H9 (cell line): ENCODE measurements at regions not wholly inside any gene's neighbourhood (a gene's known extent, or its start where the extent isn't known, plus 50 kb on each side); places are given as distances from the start of the nearest gene placed in this dataset.

Source experiments
- DNase-seq: peaks from one replicate; pipeline ENCODE4 v3.0.0-alpha.2; 2017
- H2AFZ ChIP-seq: one replicate; pipeline ENCODE4 v1.6.1; 2013; ENCODE audit warnings: mild to moderate bottlenecking, low read length, control low read depth, moderate library complexity
- H2AK5ac ChIP-seq: 2 replicates; pipeline ENCODE4 v1.6.1; 2013; ENCODE audit warnings: low read length, control low read depth, mixed read lengths; ENCODE audit not compliant: insufficient read length
- H2BK120ac ChIP-seq: one replicate; pipeline ENCODE4 v1.6.1; 2013; ENCODE audit warnings: low read depth, mild to moderate bottlenecking, low read length, control low read depth, inconsistent platforms; ENCODE audit not compliant: poor library complexity, severe bottlenecking
- H2BK12ac ChIP-seq: 2 replicates; pipeline ENCODE4 v1.6.1; 2013; ENCODE audit warnings: low read length, control low read depth, mixed read lengths, low read depth; ENCODE audit not compliant: insufficient read length
- H2BK15ac ChIP-seq: 2 replicates; pipeline ENCODE4 v1.6.1; 2013; ENCODE audit warnings: low read depth, low read length, control low read depth
- H2BK20ac ChIP-seq: one replicate; pipeline ENCODE4 v1.6.1; 2013; ENCODE audit warnings: low read depth, mild to moderate bottlenecking, low read length, control low read depth, inconsistent platforms; ENCODE audit not compliant: poor library complexity, severe bottlenecking
- H2BK5ac ChIP-seq: 2 replicates; pipeline ENCODE4 v1.6.1; 2013; ENCODE audit warnings: low read length, control low read depth, mixed read lengths; ENCODE audit not compliant: insufficient read length
- H3K14ac ChIP-seq: 2 replicates; pipeline ENCODE4 v1.6.1; 2013; ENCODE audit warnings: low read length, control low read depth; ENCODE audit not compliant: insufficient read depth
- H3K18ac ChIP-seq: 2 replicates; pipeline ENCODE4 v1.6.1; 2013; ENCODE audit warnings: low read depth, mild to moderate bottlenecking, mixed read lengths, low read length, control low read depth; ENCODE audit not compliant: insufficient read length
- H3K23ac ChIP-seq: 2 replicates; pipeline ENCODE4 v1.6.1; 2013; ENCODE audit warnings: low read length, control low read depth, mixed read lengths, low read depth; ENCODE audit not compliant: insufficient read length
- H3K23me2 ChIP-seq: 2 replicates; pipeline ENCODE4 v1.6.1; 2013; ENCODE audit warnings: low read depth, mild to moderate bottlenecking, mixed read lengths, low read length, control low read depth; ENCODE audit not compliant: insufficient read length, poor library complexity, severe bottlenecking
- H3K27ac ChIP-seq: 2 replicates; pipeline ENCODE4 v1.5.1; 2013; ENCODE audit warnings: low read length, control low read depth, mixed read lengths, low read depth; ENCODE audit not compliant: insufficient read length
- H3K27me3 ChIP-seq: 2 replicates; pipeline ENCODE4 v1.6.1; 2013; ENCODE audit warnings: low read length, control low read depth, inconsistent platforms; ENCODE audit not compliant: insufficient read depth
- H3K4ac ChIP-seq: 2 replicates; pipeline ENCODE4 v1.6.1; 2013; ENCODE audit warnings: low read depth, mild to moderate bottlenecking, control low read depth, inconsistent platforms, low read length, moderate library complexity
- H3K4me1 ChIP-seq: 2 replicates; pipeline ENCODE4 v1.6.1; 2013; ENCODE audit warnings: low read length, control low read depth, inconsistent platforms; ENCODE audit not compliant: insufficient read depth
- H3K4me2 ChIP-seq: 2 replicates; pipeline ENCODE4 v1.6.1; 2013; ENCODE audit warnings: low read length, control low read depth, mixed read lengths; ENCODE audit not compliant: insufficient read length, insufficient read depth
- H3K56ac ChIP-seq: 2 replicates; pipeline ENCODE4 v1.6.1; 2013; ENCODE audit warnings: low read depth, mild to moderate bottlenecking, mixed read lengths, low read length, control low read depth; ENCODE audit not compliant: insufficient read length
- H3K79me1 ChIP-seq: 2 replicates; pipeline ENCODE4 v1.6.1; 2013; ENCODE audit warnings: low read depth, mild to moderate bottlenecking, moderate library complexity, low read length, control low read depth, inconsistent platforms; ENCODE audit not compliant: insufficient read depth, poor library complexity, severe bottlenecking
- H3K79me2 ChIP-seq: 2 replicates; pipeline ENCODE4 v1.6.1; 2013; ENCODE audit warnings: low read length, control low read depth, inconsistent platforms; ENCODE audit not compliant: insufficient read depth
- H3K9ac ChIP-seq: 2 replicates; pipeline ENCODE4 v1.6.1; 2013; ENCODE audit warnings: low read length, control low read depth, mixed read lengths; ENCODE audit not compliant: insufficient read length; ENCODE audit errors: extremely low read depth
- H3K9me3 ChIP-seq: one replicate; pipeline ENCODE4 v1.6.1; 2013; ENCODE audit warnings: low read depth, low read length, inconsistent platforms; ENCODE audit not compliant: control insufficient read depth
- H3T11ph ChIP-seq: one replicate; pipeline ENCODE4 v1.6.1; 2013; ENCODE audit warnings: mild to moderate bottlenecking, low read length, control low read depth, inconsistent platforms
- H4K20me1 ChIP-seq: one replicate; pipeline ENCODE4 v1.6.1; 2013; ENCODE audit not compliant: control insufficient read depth, insufficient read length, insufficient read depth
- H4K5ac ChIP-seq: 2 replicates; pipeline ENCODE4 v1.6.1; 2013; ENCODE audit warnings: low read depth, mild to moderate bottlenecking, mixed read lengths, low read length, control low read depth; ENCODE audit not compliant: insufficient read length
- H4K8ac ChIP-seq: replicated peaks from 2 replicates; pipeline ENCODE4 v1.6.1; 2013; ENCODE audit warnings: low read length, control low read depth, mixed read lengths, low read depth; ENCODE audit not compliant: insufficient read length
- H4K91ac ChIP-seq: 2 replicates; pipeline ENCODE4 v1.6.1; 2013; ENCODE audit warnings: low read depth, mild to moderate bottlenecking, moderate library complexity, mixed read lengths, low read length, control low read depth; ENCODE audit not compliant: insufficient read length
- H3K27ac Mint-ChIP-seq, 3 experiments: 2 replicates in 2 of 3; 3 replicates in 1 of 3; pipeline ENCODE4 v1.8.0; 2020 to 2021; ENCODE audit warnings: mixed read lengths in 3 of 3, mild to moderate bottlenecking in 1 of 3, moderate library complexity in 1 of 3
- H3K27me3 Mint-ChIP-seq: 2 replicates; pipeline ENCODE4 v1.8.0; 2021; ENCODE audit warnings: low read depth, mild to moderate bottlenecking, moderate library complexity, mixed read lengths
- H3K36me3 Mint-ChIP-seq, 3 experiments: 2 replicates in 2 of 3; 3 replicates in 1 of 3; pipeline ENCODE4 v1.8.0; 2020 to 2021; ENCODE audit warnings: low read depth in 3 of 3, mixed read lengths in 3 of 3; ENCODE audit not compliant: insufficient read depth in 1 of 3
- H3K4me1 Mint-ChIP-seq, 2 experiments: 2 replicates each; pipeline ENCODE4 v1.8.0; 2020; ENCODE audit warnings: mixed read lengths in 2 of 2
- H3K4me3 Mint-ChIP-seq, 2 experiments: 2 replicates in 1 of 2; 3 replicates in 1 of 2; pipeline ENCODE4 v1.8.0; 2020 to 2021; ENCODE audit warnings: mild to moderate bottlenecking in 2 of 2, mixed read lengths in 2 of 2, moderate library complexity in 1 of 2
- H3K9me3 Mint-ChIP-seq, 2 experiments: 2 replicates in 1 of 2; 3 replicates in 1 of 2; pipeline ENCODE4 v1.8.0; 2020; ENCODE audit warnings: mild to moderate bottlenecking in 2 of 2, mixed read lengths in 2 of 2, moderate library complexity in 1 of 2
- TF ChIP-seq, protein P1 (sequence below): fragments of 200-600 bp; sonication (generic); conservative IDR thresholded peaks from 3 replicates; pipeline ENCODE4 v1.8.0; 2021; ENCODE audit warnings: antibody characterized with exemption, mild to moderate bottlenecking

DNA sequence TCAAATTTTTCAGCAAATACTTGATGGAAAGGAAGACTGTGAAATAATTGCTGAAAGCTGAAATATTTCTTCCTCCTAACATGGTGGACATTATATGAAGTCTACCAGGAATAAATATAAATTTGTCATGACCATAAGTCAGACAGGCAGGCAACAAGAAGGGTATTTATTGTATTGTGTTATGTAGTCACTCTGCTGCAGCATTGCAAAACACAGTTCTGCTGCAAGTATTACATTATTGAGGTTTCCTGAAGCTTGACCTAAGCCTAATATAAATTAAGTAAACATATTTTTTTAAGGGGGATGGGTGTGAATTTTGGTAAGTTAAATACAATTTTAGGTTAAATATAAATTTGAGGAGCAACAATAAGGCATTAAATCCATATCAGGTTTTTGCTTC, 60.2 kb upstream of the MAOA start:
- H2BK20ac ChIP-seq = no peak overlapping the region
- no peak overlapping the region for H3K4me2 ChIP-seq
- no peak overlapping the region for H2AFZ ChIP-seq
- H2BK5ac ChIP-seq = no peak overlapping the region
- no peaks in the 10 kb centered on the region for H3K9me3 ChIP-seq
- no peak overlapping the region for H4K5ac ChIP-seq
- H4K91ac ChIP-seq = no peak overlapping the region
- H2BK15ac ChIP-seq = no peak overlapping the region
- H3T11ph ChIP-seq = no peak overlapping the region
- TF ChIP-seq, protein P1, sequence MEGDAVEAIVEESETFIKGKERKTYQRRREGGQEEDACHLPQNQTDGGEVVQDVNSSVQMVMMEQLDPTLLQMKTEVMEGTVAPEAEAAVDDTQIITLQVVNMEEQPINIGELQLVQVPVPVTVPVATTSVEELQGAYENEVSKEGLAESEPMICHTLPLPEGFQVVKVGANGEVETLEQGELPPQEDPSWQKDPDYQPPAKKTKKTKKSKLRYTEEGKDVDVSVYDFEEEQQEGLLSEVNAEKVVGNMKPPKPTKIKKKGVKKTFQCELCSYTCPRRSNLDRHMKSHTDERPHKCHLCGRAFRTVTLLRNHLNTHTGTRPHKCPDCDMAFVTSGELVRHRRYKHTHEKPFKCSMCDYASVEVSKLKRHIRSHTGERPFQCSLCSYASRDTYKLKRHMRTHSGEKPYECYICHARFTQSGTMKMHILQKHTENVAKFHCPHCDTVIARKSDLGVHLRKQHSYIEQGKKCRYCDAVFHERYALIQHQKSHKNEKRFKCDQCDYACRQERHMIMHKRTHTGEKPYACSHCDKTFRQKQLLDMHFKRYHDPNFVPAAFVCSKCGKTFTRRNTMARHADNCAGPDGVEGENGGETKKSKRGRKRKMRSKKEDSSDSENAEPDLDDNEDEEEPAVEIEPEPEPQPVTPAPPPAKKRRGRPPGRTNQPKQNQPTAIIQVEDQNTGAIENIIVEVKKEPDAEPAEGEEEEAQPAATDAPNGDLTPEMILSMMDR = no peak
- no peak overlapping the region for H2AK5ac ChIP-seq
- no peak overlapping the region for H3K14ac ChIP-seq
- peaks cover 20 to 40% of the 10 kb centered on the region in 2 experiments for H3K9me3 Mint-ChIP-seq
- no peak overlapping the region for H4K8ac ChIP-seq
- no peak for DNase-seq
- peaks cover 2 to 3% of the 10 kb centered on the region in 2 experiments; a peak in 2 of 4 replicates for H3K4me1 Mint-ChIP-seq
- H3K56ac ChIP-seq = no peak overlapping the region
- no peak overlapping the region for H3K18ac ChIP-seq
- H3K27ac ChIP-seq = no peak overlapping the region
- H3K23me2 ChIP-seq = no peaks in the 10 kb centered on the region
- H2BK120ac ChIP-seq = no peak overlapping the region
- no peaks in the 10 kb centered on the region for H3K27me3 ChIP-seq
- no peaks in the 10 kb centered on the region for H3K79me2 ChIP-seq
- no peak overlapping the region for H3K27ac Mint-ChIP-seq
- no peak overlapping the region for H2BK12ac ChIP-seq
- H3K79me1 ChIP-seq = no peaks in the 10 kb centered on the region
- H4K20me1 ChIP-seq = no peaks in the 10 kb centered on the region
- no peaks in the 10 kb centered on the region; the same call in 1 of the 2 replicates for H3K27me3 Mint-ChIP-seq
- H3K9ac ChIP-seq = no peak overlapping the region
- H3K4ac ChIP-seq = no peak overlapping the region
- H3K36me3 Mint-ChIP-seq = peaks cover 0 to 10% (median 2%) of the 10 kb centered on the region in 3 experiments; a peak in 3 of 7 replicates
- no peaks in the 10 kb centered on the region for H3K4me1 ChIP-seq
- no peak overlapping the region for H3K23ac ChIP-seq
- H3K4me3 Mint-ChIP-seq = no peak overlapping the region
